KG1 (cell line): ENCODE measurements at regions not wholly inside any gene's neighbourhood (a gene's known extent, or its start where the extent isn't known, plus 50 kb on each side); places are given as distances from the start of the nearest gene placed in this dataset.

Experiments
- DNase-seq: peaks from one replicate; lab custom pipeline; 2025; lab: John Stamatoyannopoulos, UW

GRCh38 chr12:107225635-107226034 is 132.3 kb upstream of the CRY1 start:
- no peak for DNase-seq

- DNase-seq: no peak
These were observed 132.8 kb upstream of the CRY1 start for GRCh38 chr12:107226126-107226525.

DNA sequence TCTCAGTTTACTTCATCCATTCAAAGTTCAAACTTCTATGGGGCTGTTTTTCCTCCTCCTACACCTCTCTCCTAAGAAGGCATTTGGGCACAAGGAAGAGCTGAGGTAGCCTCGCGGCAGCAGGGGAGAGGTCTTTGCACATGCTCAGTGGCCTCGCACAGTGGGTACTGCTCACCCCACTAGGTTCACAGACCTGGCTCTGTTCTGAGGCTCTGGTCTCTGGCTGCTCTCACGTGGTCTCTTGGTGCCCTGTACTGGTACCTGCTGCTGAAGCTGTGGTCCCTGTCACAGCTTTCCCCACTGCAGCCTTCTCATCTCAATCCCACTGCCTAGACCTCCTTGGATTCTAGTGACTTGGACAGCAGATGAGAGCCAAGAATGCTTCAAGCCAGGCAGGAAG is 134.7 kb upstream of the CRY1 start:
- DNase-seq: no peak

- no peak for DNase-seq
These were observed 136.5 kb upstream of the CRY1 start for GRCh38 chr12:107229827-107230226.

DNA sequence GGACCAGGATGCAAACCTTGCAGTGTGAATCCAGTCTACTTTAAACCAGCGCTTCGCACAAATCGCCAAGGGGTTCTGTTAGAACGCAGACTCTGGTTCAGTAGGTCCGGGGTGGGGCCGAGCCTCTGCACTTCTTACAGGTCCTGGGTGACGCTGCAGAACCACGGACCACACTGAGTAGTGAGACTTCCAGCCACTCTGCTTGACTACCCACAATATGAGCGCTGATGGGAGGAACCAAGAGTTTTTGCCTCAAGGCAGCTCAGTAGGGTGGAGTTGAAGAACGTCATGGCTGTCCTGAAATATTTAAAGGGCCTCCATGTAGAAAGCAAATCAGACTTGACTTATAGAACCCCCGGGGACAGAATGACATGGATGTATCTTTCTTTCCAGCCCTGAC is 138.0 kb upstream of the CRY1 start:
- DNase-seq: no peak

GRCh38 chr12:107233551-107233950 is 140.2 kb upstream of the CRY1 start:
- no peak for DNase-seq

DNA sequence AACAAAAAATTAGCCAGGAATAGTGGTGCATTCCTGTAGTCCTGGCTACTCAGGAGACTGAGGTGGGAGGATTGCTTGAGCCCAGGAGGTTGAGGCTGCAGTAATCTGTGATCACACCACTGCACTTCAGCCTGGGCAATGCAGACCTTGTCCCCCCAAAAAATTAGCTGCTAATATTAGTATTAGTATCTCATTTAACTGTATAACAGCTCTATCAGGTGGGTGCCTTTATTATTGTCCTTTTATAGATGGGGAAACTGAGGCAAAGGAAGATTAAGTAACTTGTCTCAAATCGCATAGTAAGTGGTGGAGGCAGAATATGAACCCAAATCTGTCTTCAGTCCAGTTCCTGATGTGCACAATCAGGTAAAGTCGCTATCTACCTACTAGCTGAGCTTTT is 142.3 kb upstream of the CRY1 start:
- no peak for DNase-seq

GRCh38 chr12:107236824-107237511 is 143.6 kb upstream of the CRY1 start:
- DNase-seq: no peak

GRCh38 chr12:107238296-107238695 is 144.9 kb upstream of the CRY1 start:
- no peak for DNase-seq

DNA sequence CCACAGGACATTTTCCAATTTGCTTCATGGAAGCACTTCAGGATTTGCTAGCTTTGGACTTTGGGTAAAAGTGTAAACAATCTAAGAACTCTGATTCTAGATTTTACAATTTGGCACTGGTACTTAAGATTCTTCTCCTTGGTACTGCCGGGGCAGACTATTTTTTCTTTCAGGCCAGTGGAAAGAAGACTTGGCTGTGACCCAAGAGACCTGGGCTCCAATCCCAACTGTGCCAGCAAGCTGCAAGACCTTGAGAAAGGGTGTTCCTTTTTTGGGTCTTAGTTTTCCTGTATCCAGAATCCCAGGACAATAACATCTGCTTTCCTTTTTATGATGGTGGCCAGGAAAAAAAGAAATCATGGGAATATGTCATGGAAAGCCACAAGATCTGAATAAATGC is 148.1 kb upstream of the CRY1 start:
- DNase-seq: no peak

- DNase-seq: no peak
These were observed 148.8 kb upstream of the CRY1 start for GRCh38 chr12:107242189-107242588.

- no peak for DNase-seq
These were observed 150.0 kb upstream of the CRY1 start for GRCh38 chr12:107243341-107243740.

DNA sequence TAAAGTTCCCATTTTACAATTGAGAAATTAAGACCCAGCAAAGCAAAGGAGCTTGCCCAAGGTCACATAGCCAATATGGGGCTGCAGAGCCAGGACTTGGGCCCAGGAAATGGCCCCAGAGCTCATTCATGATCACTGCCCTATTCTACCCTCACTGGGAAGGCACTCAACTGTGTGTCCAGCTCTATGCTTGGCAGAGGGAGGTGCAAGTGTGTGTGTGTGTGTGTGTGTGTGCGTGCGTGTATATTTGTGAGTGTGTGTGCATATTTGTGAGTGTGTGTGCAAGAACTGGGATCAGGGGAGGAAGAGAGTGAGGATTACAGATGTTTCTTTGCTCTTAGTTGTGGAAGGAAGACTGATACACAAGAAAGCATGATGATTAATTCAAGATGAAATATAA is 151.2 kb upstream of the CRY1 start:
- DNase-seq: no peak

DNA sequence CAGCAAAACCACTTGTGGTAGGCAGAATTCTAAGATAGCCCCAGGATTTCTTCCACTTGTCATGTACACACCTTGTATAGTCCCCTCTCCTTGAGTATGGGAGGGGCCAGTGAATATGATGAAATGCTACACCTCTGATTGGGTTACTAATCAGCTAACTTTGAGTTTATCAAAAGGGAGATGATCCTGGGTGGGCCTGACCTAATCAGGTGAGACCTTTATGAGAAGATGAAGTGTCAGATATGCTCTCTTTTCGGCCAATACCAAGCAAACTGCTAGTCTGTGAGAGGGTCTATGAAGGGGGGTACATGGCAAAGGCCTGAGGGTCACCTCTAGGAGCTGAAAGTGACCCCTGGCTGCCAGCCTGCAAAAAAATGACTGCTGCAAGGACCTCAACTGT is 154.3 kb upstream of the CRY1 start:
- DNase-seq: no peak

DNA sequence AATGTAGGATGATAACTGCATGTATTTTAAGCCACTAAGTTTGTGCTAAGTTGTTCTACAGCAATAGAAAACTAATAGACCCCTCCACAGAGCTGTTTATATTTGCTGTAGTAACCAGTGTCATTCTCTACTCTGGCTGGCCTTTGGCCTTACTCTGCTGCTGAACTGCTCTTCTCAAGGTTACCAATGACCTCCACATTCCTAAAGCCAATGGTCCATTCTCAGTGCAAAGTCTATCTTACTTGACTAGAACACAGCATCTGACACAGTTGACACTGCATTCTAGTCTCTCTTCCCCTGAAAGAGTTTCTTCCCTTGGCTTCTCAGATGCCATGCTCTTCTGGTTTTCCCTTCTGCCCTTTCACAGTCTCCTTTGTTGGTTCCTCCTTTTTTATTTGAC is 154.8 kb upstream of the CRY1 start:
- DNase-seq: no peak

DNA sequence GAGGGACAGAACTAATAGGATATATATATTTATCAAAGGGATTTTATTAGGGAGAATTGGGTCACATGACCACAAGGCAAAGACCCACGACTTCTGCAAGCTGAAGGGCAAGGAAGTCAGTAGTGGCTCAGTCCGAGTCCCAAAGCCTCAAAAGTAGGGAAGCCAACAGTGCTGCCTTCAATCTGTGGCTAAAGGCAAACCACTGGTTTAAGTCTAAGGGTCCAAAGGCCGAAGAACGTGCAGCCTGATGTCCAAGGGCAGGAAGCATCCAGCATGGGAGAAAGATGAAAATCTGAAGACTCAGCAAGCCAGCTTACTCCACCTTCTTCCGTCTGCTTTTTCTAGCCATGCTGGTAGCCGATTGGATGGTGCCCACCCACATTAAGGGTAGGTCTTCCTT is 157.9 kb upstream of the CRY1 start:
- DNase-seq: no peak

GRCh38 chr12:107253361-107253760 is 160.0 kb upstream of the CRY1 start:
- no peak for DNase-seq

DNA sequence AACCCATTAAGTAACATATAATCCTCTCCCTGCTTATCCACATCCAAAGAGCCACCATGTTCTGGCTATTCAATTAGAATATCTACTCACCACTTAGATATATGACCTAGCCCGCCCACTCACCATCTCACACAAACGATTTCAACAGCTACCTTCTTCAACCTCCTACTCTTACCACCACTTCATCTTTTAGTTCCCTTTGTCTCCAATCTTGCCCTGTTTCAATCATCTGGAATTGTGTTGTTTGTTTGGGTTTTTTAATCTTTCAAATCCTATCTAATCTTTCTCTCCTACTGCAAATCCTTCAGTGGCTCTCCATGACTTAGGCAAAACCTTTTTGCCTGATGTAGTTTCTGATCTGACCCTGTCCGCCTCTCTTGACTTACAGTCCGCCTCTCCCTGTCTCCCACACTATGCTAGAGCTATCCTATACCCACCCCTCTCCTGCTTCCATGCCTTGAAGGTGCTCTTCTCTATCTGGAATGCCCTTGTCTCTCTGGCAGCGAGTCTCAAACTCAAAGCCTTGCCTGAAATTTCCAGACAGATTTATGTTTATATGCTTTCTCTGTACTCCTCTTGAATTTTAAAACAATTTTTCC is 161.0 kb upstream of the CRY1 start:
- no peak for DNase-seq

GRCh38 chr12:107258780-107259179 is 165.4 kb upstream of the CRY1 start:
- no peak for DNase-seq

DNA sequence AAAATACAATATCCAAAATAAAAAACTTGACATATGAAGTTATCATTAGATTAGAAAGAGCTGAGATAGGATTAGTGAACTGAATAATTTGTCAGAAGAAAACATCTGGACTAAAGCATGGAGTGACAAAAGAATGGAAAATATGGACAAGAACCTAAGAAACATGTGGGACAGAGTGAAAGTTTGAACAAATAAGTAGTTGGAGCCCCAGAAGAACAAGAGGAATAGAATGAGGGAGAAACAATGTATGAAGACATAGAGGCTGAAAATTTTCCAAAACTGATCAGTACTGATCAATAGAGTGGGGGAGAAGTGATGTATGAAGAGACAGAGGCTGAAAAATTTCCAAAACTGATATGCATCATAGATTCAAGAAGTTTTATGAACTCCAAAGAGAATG is 170.6 kb upstream of the CRY1 start:
- no peak for DNase-seq

- no peak for DNase-seq
These were observed 171.3 kb upstream of the CRY1 start for GRCh38 chr12:107264667-107265066.

DNA sequence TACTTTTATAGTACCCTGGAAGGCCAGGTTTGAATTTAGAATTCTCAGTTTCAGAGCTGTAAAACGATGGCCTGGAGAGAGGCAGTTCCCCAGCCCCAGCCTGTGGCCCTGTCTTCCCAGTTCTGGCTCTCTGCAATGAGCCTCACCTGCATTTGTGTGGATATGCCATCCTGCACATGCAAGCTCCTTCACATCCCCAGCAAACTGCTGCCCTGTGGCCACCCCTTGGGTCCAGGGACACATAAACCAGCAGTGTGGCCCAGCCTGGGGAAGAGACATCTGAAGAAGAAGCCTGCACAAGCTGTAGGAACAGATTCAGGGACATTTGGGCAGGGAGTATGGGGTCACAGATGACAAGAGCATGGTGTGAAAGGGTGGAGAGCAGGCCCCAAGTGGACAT is 174.3 kb upstream of the CRY1 start:
- no peak for DNase-seq

DNA sequence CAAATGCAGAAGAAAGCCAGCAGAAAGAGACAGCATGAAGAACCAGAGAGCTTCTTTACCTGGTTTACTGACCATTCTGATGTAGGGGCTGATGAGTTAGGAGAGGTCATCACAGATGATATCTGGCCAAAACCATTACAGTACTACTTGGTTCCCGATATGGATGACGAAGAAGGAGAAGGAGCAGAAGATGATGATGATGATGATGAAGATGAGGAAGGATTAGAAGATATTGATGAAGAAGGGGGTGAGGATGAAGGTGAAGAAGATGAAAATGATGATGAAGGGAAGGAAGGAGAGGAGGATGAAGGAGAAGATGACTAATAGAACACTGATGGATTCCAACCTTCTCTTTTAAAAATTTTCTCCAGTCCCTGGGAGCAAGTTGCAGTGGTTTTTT is 178.2 kb upstream of the CRY1 start:
- DNase-seq: no peak

- DNase-seq: no peak
These were observed 182.2 kb upstream of the CRY1 start for GRCh38 chr12:107275530-107275929.
